SJCRH30 (cell line): ENCODE measurements at regions not wholly inside any gene's neighbourhood (a gene's known extent, or its start where the extent isn't known, plus 50 kb on each side); places are given as distances from the start of the nearest gene placed in this dataset.

Source experiments
- DNase-seq, 2 experiments: peaks; one replicate each; pipeline ENCODE4 v3.0.0-alpha.2; 2015 to 2020
- H3K27ac ChIP-seq: fragments of 250-450 bp; sonication (Bioruptor Pico); 2 replicates; pipeline ENCODE4 v1.5.1; 2020; ENCODE audit warnings: mild to moderate bottlenecking, moderate library complexity
- H3K27me3 ChIP-seq: fragments of 250-450 bp; sonication (Bioruptor Pico); 2 replicates; pipeline ENCODE4 v1.5.1; 2020; ENCODE audit warnings: mild to moderate bottlenecking, moderate library complexity
- H3K36me3 ChIP-seq: fragments of 250-450 bp; sonication (Bioruptor Pico); 2 replicates; pipeline ENCODE4 v1.5.1; 2020; ENCODE audit warnings: mild to moderate bottlenecking, moderate library complexity
- H3K4me1 ChIP-seq: fragments of 250-450 bp; sonication (Bioruptor Pico); 2 replicates; pipeline ENCODE4 v1.5.1; 2020; ENCODE audit warnings: mild to moderate bottlenecking, moderate library complexity
- H3K4me3 ChIP-seq: fragments of 250-450 bp; sonication (Bioruptor Pico); 2 replicates; pipeline ENCODE4 v1.5.1; 2020; ENCODE audit warnings: mild to moderate bottlenecking, moderate library complexity
- H3K9me3 ChIP-seq: fragments of 250-450 bp; sonication (Bioruptor Pico); replicated peaks from 2 replicates; pipeline ENCODE4 v1.5.1; 2020; ENCODE audit warnings: mild to moderate bottlenecking, moderate library complexity

- Histone ChIP-seq H3K27me3 (no peaks in the 10 kb centered on the region), H3K4me1 (no peaks in the 10 kb centered on the region), H3K9me3 (no peaks in the 10 kb centered on the region), H3K4me3 (no peak overlapping the region), H3K36me3 (no peaks in the 10 kb centered on the region), H3K27ac (no peak overlapping the region)
- DNase-seq: no peak
These were observed 815.5 kb downstream of the KLHL13 start for GRCh38 chrX:117301086-117301485.

- Histone ChIP-seq H3K4me3 (no peak overlapping the region), H3K4me1 (no peaks in the 10 kb centered on the region), H3K27me3 (no peaks in the 10 kb centered on the region), H3K36me3 (no peaks in the 10 kb centered on the region), H3K27ac (no peak overlapping the region), H3K9me3 (no peaks in the 10 kb centered on the region)
- DNase-seq: no peak
These were observed 824.9 kb downstream of the KLHL13 start for GRCh38 chrX:117291760-117292159.

- no peak overlapping the region for H3K4me3 ChIP-seq
- peak in 1 of 2 experiments; percentile 2 for DNase-seq
- H3K36me3 ChIP-seq: no peaks in the 10 kb centered on the region
- no peak overlapping the region for H3K27ac ChIP-seq
- H3K4me1 ChIP-seq: no peaks in the 10 kb centered on the region
- no peaks in the 10 kb centered on the region for H3K27me3 ChIP-seq
- no peaks in the 10 kb centered on the region for H3K9me3 ChIP-seq
These were observed 812.2 kb upstream of the CT83 start for GRCh38 chrX:117274965-117275364.
